Stomach (tissue), 4 donors: ENCODE measurements at regions not wholly inside any gene's neighbourhood (a gene's known extent, or its start where the extent isn't known, plus 50 kb on each side); places are given as distances from the start of the nearest gene placed in this dataset.

ENCODE experiments used
- EP300 ChIP-seq: sonication (generic); formaldehyde crosslinking; IDR thresholded peaks from one replicate; pipeline ENCODE4 v1.6.1; 2017; ENCODE audit warnings: antibody characterized with exemption
- POLR2A ChIP-seq, 4 donors: fragments of 450-650 bp; IDR thresholded peaks; one replicate each; pipeline ENCODE4 v1.6.1; 2016; ENCODE audit warnings: antibody characterized with exemption in 4 of 4, control low read depth in 2 of 4, mild to moderate bottlenecking in 1 of 4, moderate library complexity in 1 of 4
- TF ChIP-seq, protein P1 (sequence below), 7 experiments: fragments of 450-650 bp in 4 of 7; fragments of 200-600 bp in 3 of 7; sonication (generic) in 3 of 7; IDR thresholded peaks; one replicate each; pipeline ENCODE4 v1.5.1; 2016 to 2019; ENCODE audit warnings: antibody characterized with exemption in 7 of 7, control low read depth in 2 of 7, mild to moderate bottlenecking in 1 of 7

GRCh38 chr11:27934830-27935145 lies 173.2 kb downstream of the KIF18A start:
- TF ChIP-seq, protein P1, sequence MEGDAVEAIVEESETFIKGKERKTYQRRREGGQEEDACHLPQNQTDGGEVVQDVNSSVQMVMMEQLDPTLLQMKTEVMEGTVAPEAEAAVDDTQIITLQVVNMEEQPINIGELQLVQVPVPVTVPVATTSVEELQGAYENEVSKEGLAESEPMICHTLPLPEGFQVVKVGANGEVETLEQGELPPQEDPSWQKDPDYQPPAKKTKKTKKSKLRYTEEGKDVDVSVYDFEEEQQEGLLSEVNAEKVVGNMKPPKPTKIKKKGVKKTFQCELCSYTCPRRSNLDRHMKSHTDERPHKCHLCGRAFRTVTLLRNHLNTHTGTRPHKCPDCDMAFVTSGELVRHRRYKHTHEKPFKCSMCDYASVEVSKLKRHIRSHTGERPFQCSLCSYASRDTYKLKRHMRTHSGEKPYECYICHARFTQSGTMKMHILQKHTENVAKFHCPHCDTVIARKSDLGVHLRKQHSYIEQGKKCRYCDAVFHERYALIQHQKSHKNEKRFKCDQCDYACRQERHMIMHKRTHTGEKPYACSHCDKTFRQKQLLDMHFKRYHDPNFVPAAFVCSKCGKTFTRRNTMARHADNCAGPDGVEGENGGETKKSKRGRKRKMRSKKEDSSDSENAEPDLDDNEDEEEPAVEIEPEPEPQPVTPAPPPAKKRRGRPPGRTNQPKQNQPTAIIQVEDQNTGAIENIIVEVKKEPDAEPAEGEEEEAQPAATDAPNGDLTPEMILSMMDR (IDR thresholded peaks at IDR 0.05) = no peak
- TF ChIP-seq POLR2A (IDR thresholded peaks at IDR 0.05) (no peak), EP300 (no peak)
